ENCODE measurements at regions not wholly inside any gene's neighbourhood (a gene's known extent, or its start where the extent isn't known, plus 50 kb on each side); places are given as distances from the start of the nearest gene placed in this dataset.

GRCh38 chr12:25876383-25877045 lies 82.0 kb upstream of the RASSF8 start:
- no peak overlapping the region for H3K4me3 ChIP-seq (ENCODE audit: low read length)
- DNase-seq (ENCODE audit: low read depth), result no peak
- no peak for TF ChIP-seq CTCF (conservative IDR thresholded peaks at IDR 0.05; ENCODE audit: low read length)

- H3K4me3 ChIP-seq (ENCODE audit: low read length), result no peak overlapping the region
- TF ChIP-seq CTCF (conservative IDR thresholded peaks at IDR 0.05; ENCODE audit: low read length), result no peak
- DNase-seq (ENCODE audit: low read depth), result no peak
Measured at GRCh38 chr12:25877446-25877845, 81.0 kb upstream of the RASSF8 start.

- no peak for DNase-seq (ENCODE audit: low read depth)
- TF ChIP-seq CTCF (conservative IDR thresholded peaks at IDR 0.05; ENCODE audit: low read length), result no peak
- no peak overlapping the region for H3K4me3 ChIP-seq (ENCODE audit: low read length)
Measured at GRCh38 chr12:25882266-25882665, 76.2 kb upstream of the RASSF8 start.

GRCh38 chr12:25883026-25883916 lies 75.2 kb upstream of the RASSF8 start:
- no peak for DNase-seq (ENCODE audit: low read depth)
- no peak overlapping the region for H3K4me3 ChIP-seq (ENCODE audit: low read length)
- TF ChIP-seq CTCF (conservative IDR thresholded peaks at IDR 0.05; ENCODE audit: low read length), result no peak

GRCh38 chr12:25884024-25884919 lies 74.2 kb upstream of the RASSF8 start:
- H3K4me3 ChIP-seq (ENCODE audit: low read length), result no peak overlapping the region
- no peak for TF ChIP-seq CTCF (conservative IDR thresholded peaks at IDR 0.05; ENCODE audit: low read length)
- DNase-seq (ENCODE audit: low read depth), result no peak

- DNase-seq (ENCODE audit: low read depth), result no peak
- no peak overlapping the region for H3K4me3 ChIP-seq (ENCODE audit: low read length)
- no peak for TF ChIP-seq CTCF (conservative IDR thresholded peaks at IDR 0.05; ENCODE audit: low read length)
Measured at GRCh38 chr12:25884920-25885234, 73.6 kb upstream of the RASSF8 start.

All from AG10803 (cell line).